Keratinocyte (primary cell): ENCODE measurements at regions not wholly inside any gene's neighbourhood (a gene's known extent, or its start where the extent isn't known, plus 50 kb on each side); places are given as distances from the start of the nearest gene placed in this dataset.

ENCODE experiments used
- DNase-seq: peaks from one replicate; pipeline ENCODE4 v3.0.0-alpha.2; 2011; ENCODE audit warnings: low read depth, missing footprints, low spot score
- FAIRE-seq: peaks from 2 replicates; lab custom pipeline; 2011; peaks lifted over from hg19 to GRCh38; lab: Jason Lieb, UNC
- H2AFZ ChIP-seq: 2 replicates; pipeline ENCODE4 v1.6.0; 2012; ENCODE audit warnings: low read length, control low read depth, inconsistent platforms; ENCODE audit not compliant: control insufficient read depth
- H3K27ac ChIP-seq: 2 replicates; pipeline ENCODE4 v1.5.1; 2011; ENCODE audit warnings: low read length; ENCODE audit not compliant: control insufficient read depth, insufficient read depth
- H3K27me3 ChIP-seq: 3 replicates; pipeline ENCODE4 v1.6.0; 2011; ENCODE audit warnings: low read length; ENCODE audit not compliant: control insufficient read depth, insufficient read depth; ENCODE audit errors: extremely low read depth
- H3K36me3 ChIP-seq, 2 experiments: 2 replicates in 1 of 2; 3 replicates in 1 of 2; pipeline ENCODE4 v1.5.1; 2011; ENCODE audit warnings: low read length in 2 of 2, mild to moderate bottlenecking in 1 of 2; ENCODE audit not compliant: control insufficient read depth in 2 of 2, insufficient read depth in 2 of 2; ENCODE audit errors: extremely low read depth in 1 of 2
- H3K4me1 ChIP-seq: 3 replicates; pipeline ENCODE4 v1.5.1; 2011; ENCODE audit warnings: low read length; ENCODE audit not compliant: control insufficient read depth, insufficient read depth; ENCODE audit errors: extremely low read depth
- H3K4me2 ChIP-seq: 3 replicates; pipeline ENCODE4 v1.6.0; 2011; ENCODE audit warnings: low read depth, low read length; ENCODE audit not compliant: control insufficient read depth, insufficient read depth; ENCODE audit errors: extremely low read depth
- H3K4me3 ChIP-seq, 3 experiments: fragments of 200-600 bp in 1 of 3; sonication (generic) in 1 of 3; 2 replicates in 2 of 3; 3 replicates in 1 of 3; pipeline ENCODE4 v1.5.1; 2011 to 2016; ENCODE audit warnings: low read length in 3 of 3, mild to moderate bottlenecking in 3 of 3, control low read depth in 2 of 3, inconsistent platforms in 1 of 3, low read depth in 1 of 3, mixed read lengths in 1 of 3, mixed run types in 1 of 3, moderate library complexity in 1 of 3; ENCODE audit not compliant: control insufficient read depth in 2 of 3, insufficient read depth in 2 of 3; ENCODE audit errors: extremely low read depth in 1 of 3
- H3K79me2 ChIP-seq: 2 replicates; pipeline ENCODE4 v1.6.0; 2012; ENCODE audit warnings: low read length; ENCODE audit not compliant: control insufficient read depth, insufficient read depth
- H3K9ac ChIP-seq: 3 replicates; pipeline ENCODE4 v1.6.0; 2011; ENCODE audit warnings: low read length; ENCODE audit not compliant: control insufficient read depth, insufficient read depth; ENCODE audit errors: extremely low read depth
- H3K9me1 ChIP-seq: 3 replicates; pipeline ENCODE4 v1.6.0; 2011; ENCODE audit warnings: low read length; ENCODE audit not compliant: control insufficient read depth, insufficient read depth; ENCODE audit errors: extremely low read depth
- H3K9me3 ChIP-seq: 2 replicates; pipeline ENCODE4 v1.5.1; 2012; ENCODE audit warnings: low read depth, low read length; ENCODE audit not compliant: control insufficient read depth
- H4K20me1 ChIP-seq: 3 replicates; pipeline ENCODE4 v1.6.0; 2011; ENCODE audit warnings: low read length; ENCODE audit not compliant: control insufficient read depth, insufficient read depth; ENCODE audit errors: extremely low read depth
- CTCF ChIP-seq, 3 experiments: IDR thresholded peaks in 1 of 3; conservative IDR thresholded peaks in 1 of 3; optimal IDR thresholded peaks in 1 of 3; 2 replicates in 2 of 3; 3 replicates in 1 of 3; pipeline versions ENCODE3 to v1.5.1; 2011; ENCODE audit warnings: low read length in 3 of 3, mild to moderate bottlenecking in 3 of 3, moderate library complexity in 2 of 3, control low read depth in 1 of 3, inconsistent platforms in 1 of 3; ENCODE audit not compliant: insufficient read depth in 2 of 3; ENCODE audit errors: extremely low read depth in 1 of 3
- EZH2 ChIP-seq: IDR thresholded peaks from one replicate; pipeline ENCODE4 v1.6.1; 2012; ENCODE audit warnings: inconsistent platforms, mild to moderate bottlenecking, low read length, moderate library complexity
- dilution Hi-C: fragments of 300-500 bp; cut with MboI; formaldehyde crosslinking; loops from one replicate; pipeline ENCODE4 v1.7.0; 2020; ENCODE audit warnings: low sequenced_read_pairs; ENCODE audit not compliant: extremely low pct_ligation_motif_present

DNA sequence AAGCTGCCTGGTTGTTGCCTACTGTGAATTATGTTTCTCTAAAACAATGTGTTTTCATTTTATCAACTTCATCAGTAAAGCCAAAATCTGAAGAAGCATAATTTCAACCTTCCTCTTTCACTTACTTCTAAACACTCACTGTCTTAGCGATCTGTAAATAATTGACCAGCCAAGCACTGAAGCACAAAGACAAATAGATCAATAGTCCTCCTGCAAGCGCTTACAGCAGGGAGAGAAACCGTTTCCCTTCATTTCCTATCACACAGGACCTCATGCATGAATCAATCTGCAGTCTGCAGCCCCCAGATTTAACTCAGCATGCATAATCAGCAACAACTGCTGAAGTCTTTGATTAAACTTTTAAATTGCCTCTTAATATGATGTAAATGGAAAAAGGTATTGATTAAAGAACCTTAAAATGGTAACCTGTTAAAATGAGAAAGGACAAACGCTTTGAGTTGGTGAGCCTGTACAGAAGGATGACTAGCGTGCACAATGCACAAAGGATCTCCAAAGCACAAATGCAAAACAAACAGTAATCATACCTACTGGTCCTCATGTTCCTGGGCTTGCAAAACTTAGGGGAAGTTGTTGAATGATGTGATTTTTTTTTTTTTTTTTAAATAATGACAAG, 370.2 kb upstream of the ZNF385D start:
- Histone ChIP-seq H3K36me3 (no peaks in the 10 kb centered on the region), H3K27ac (no peak overlapping the region), H2AFZ (no peak overlapping the region), H3K79me2 (no peaks in the 10 kb centered on the region), H3K4me2 (no peak overlapping the region), H3K9me3 (no peaks in the 10 kb centered on the region), H3K27me3 (no peaks in the 10 kb centered on the region), H3K9ac (no peak overlapping the region), H3K4me3 (no peak overlapping the region), H3K4me1 (no peaks in the 10 kb centered on the region), H4K20me1 (no peaks in the 10 kb centered on the region), H3K9me1 (no peaks in the 10 kb centered on the region)
- DNase-seq: no peak
- FAIRE-seq: no peak
- TF ChIP-seq EZH2 (no peak), CTCF (optimal IDR thresholded peaks at IDR 0.05 in 1 of 3, IDR thresholded peaks at IDR 0.05 in 1 of 3, conservative IDR thresholded peaks at IDR 0.05 in 1 of 3; ENCODE audit: extremely low read depth in 1 of 3, insufficient read depth in 2 of 3, low read length in 3 of 3) (no peak)
- dilution Hi-C loops: no loop called here

DNA sequence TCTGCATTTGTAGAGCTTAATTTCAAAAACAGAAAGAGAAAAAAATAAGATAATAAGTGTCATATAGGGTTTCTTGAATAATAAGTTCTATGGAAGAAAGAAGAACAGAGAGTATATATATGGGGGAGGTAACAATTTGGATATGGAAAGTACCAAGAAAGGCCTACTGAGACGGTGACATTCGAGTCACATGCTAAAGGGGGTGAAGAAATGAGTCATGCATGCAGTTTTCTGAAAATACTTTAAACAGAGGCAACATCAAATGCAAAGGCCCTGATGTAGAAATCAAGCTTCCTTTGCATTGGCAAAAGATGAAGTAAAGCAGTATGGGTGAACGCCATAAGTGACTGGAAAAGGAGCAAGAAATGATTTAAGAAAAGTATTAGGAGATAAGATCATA, 371.6 kb upstream of the ZNF385D start:
- H3K9ac ChIP-seq: no peak overlapping the region
- dilution Hi-C loops: no loop called here
- no peaks in the 10 kb centered on the region for H4K20me1 ChIP-seq
- no peaks in the 10 kb centered on the region for H3K79me2 ChIP-seq
- no peak overlapping the region for H3K4me2 ChIP-seq
- no peaks in the 10 kb centered on the region for H3K9me1 ChIP-seq
- no peaks in the 10 kb centered on the region for H3K27me3 ChIP-seq
- TF ChIP-seq CTCF (optimal IDR thresholded peaks at IDR 0.05 in 1 of 3, IDR thresholded peaks at IDR 0.05 in 1 of 3, conservative IDR thresholded peaks at IDR 0.05 in 1 of 3; ENCODE audit: extremely low read depth in 1 of 3, insufficient read depth in 2 of 3, low read length in 3 of 3) (no peak), EZH2 (no peak)
- no peak for FAIRE-seq
- no peak overlapping the region for H3K27ac ChIP-seq
- no peaks in the 10 kb centered on the region for H3K9me3 ChIP-seq
- no peak for DNase-seq
- no peak overlapping the region for H2AFZ ChIP-seq
- no peaks in the 10 kb centered on the region for H3K36me3 ChIP-seq
- no peak overlapping the region for H3K4me3 ChIP-seq
- no peaks in the 10 kb centered on the region for H3K4me1 ChIP-seq
